IMR-90 (cell line): ENCODE measurements at regions not wholly inside any gene's neighbourhood (a gene's known extent, or its start where the extent isn't known, plus 50 kb on each side); places are given as distances from the start of the nearest gene placed in this dataset.

ENCODE experiments used
- BHLHE40 ChIP-seq: fragments of 150-350 bp; IDR thresholded peaks from 2 replicates; pipeline ENCODE4 v1.6.1; 2016; ENCODE audit warnings: mild to moderate bottlenecking, low read depth, low read length
- CEBPB ChIP-seq: IDR thresholded peaks from 2 replicates; pipeline ENCODE4 v1.6.1; 2012; ENCODE audit warnings: low read depth, low read length, improper control_type of control experiment
- CHD1 ChIP-seq: IDR thresholded peaks from 2 replicates; pipeline ENCODE4 v1.6.1; 2012; ENCODE audit warnings: low read depth, low read length, improper control_type of control experiment
- CTCF ChIP-seq: conservative IDR thresholded peaks from 2 replicates; pipeline ENCODE4 v1.5.1; 2012; ENCODE audit warnings: mild to moderate bottlenecking, low read depth, low read length, improper control_type of control experiment
- FOS ChIP-seq: fragments of 150-350 bp; IDR thresholded peaks from 2 replicates; pipeline ENCODE4 v1.6.1; 2016; ENCODE audit warnings: low read depth, low read length
- MAFK ChIP-seq: IDR thresholded peaks from 2 replicates; pipeline ENCODE4 v1.6.1; 2012; ENCODE audit warnings: low read depth, low read length, improper control_type of control experiment
- MXI1 ChIP-seq: IDR thresholded peaks from 2 replicates; pipeline ENCODE4 v1.6.1; 2012; ENCODE audit warnings: low read depth, mild to moderate bottlenecking, low read length, moderate library complexity, borderline replicate concordance
- NFE2L2 ChIP-seq: fragments of 150-350 bp; IDR thresholded peaks from 2 replicates; pipeline ENCODE4 v1.6.1; 2016; ENCODE audit warnings: low read depth, mild to moderate bottlenecking, low read length
- POLR2A ChIP-seq: IDR thresholded peaks from 2 replicates; pipeline ENCODE4 v1.6.1; 2012; ENCODE audit warnings: mild to moderate bottlenecking, low read depth, low read length
- RAD21 ChIP-seq: IDR thresholded peaks from 2 replicates; pipeline ENCODE4 v1.6.1; 2012; ENCODE audit warnings: low read length, improper control_type of control experiment
- RCOR1 ChIP-seq: IDR thresholded peaks from 2 replicates; pipeline ENCODE4 v1.6.1; 2012; ENCODE audit warnings: mild to moderate bottlenecking, low read length, improper control_type of control experiment; ENCODE audit not compliant: insufficient replicate concordance
- RFX5 ChIP-seq: IDR thresholded peaks from 2 replicates; pipeline ENCODE4 v1.8.0; 2012; ENCODE audit warnings: low read depth, mild to moderate bottlenecking, low read length, moderate library complexity
- SMC3 ChIP-seq: fragments of 150-350 bp; IDR thresholded peaks from 2 replicates; pipeline ENCODE4 v1.6.1; 2016; ENCODE audit warnings: low read depth, mild to moderate bottlenecking, antibody characterized with exemption, low read length, moderate library complexity
- USF2 ChIP-seq: fragments of 150-350 bp; IDR thresholded peaks from 2 replicates; pipeline ENCODE4 v1.6.1; 2017; ENCODE audit warnings: mild to moderate bottlenecking, antibody characterized with exemption, low read length, low read depth

- no peak for TF ChIP-seq FOS
- no peak for TF ChIP-seq CTCF
- no peak for TF ChIP-seq RCOR1
- no peak for TF ChIP-seq POLR2A
- no peak for TF ChIP-seq USF2
- no peak for TF ChIP-seq NFE2L2
- no peak for TF ChIP-seq SMC3
- TF ChIP-seq RAD21, result no peak
- no peak for TF ChIP-seq CEBPB
- no peak for TF ChIP-seq BHLHE40
- TF ChIP-seq MXI1, result no peak
- no peak for TF ChIP-seq MAFK
- TF ChIP-seq RFX5, result no peak
- TF ChIP-seq CHD1, result no peak
Measured at GRCh38 chr10:128716181-128716580, 590.0 kb upstream of the MKI67 start.
